Ishikawa (cell line): ENCODE measurements at regions not wholly inside any gene's neighbourhood (a gene's known extent, or its start where the extent isn't known, plus 50 kb on each side); places are given as distances from the start of the nearest gene placed in this dataset.

Source experiments
- CEBPB ChIP-seq: IDR thresholded peaks from 2 replicates; pipeline ENCODE4 v1.6.1; 2012
- CREB1 ChIP-seq: IDR thresholded peaks from 2 replicates; pipeline ENCODE4 v1.6.1; 2012; ENCODE audit warnings: low read depth
- EGR1 ChIP-seq: IDR thresholded peaks from 2 replicates; pipeline ENCODE4 v1.6.1; 2012
- EP300 ChIP-seq: IDR thresholded peaks from 2 replicates; pipeline ENCODE4 v1.6.1; 2012; ENCODE audit warnings: borderline replicate concordance
- FOXM1 ChIP-seq: IDR thresholded peaks from 2 replicates; pipeline ENCODE4 v1.6.1; 2012; ENCODE audit warnings: low read depth, borderline replicate concordance
- NFIC ChIP-seq: IDR thresholded peaks from 2 replicates; pipeline ENCODE4 v1.6.1; 2012
- RAD21 ChIP-seq: IDR thresholded peaks from 2 replicates; pipeline ENCODE4 v1.6.1; 2012; ENCODE audit warnings: low read depth
- TAF1 ChIP-seq: IDR thresholded peaks from 2 replicates; pipeline ENCODE4 v1.6.1; 2012; ENCODE audit warnings: low read depth, mild to moderate bottlenecking
- TCF12 ChIP-seq: IDR thresholded peaks from 2 replicates; pipeline ENCODE4 v1.6.1; 2012; ENCODE audit warnings: low read depth
- TEAD4 ChIP-seq: IDR thresholded peaks from 2 replicates; pipeline ENCODE4 v1.6.1; 2012
- YY1 ChIP-seq: IDR thresholded peaks from 2 replicates; pipeline ENCODE4 v1.6.1; 2012; ENCODE audit warnings: low read depth
- ZBTB7A ChIP-seq: IDR thresholded peaks from 2 replicates; pipeline ENCODE4 v1.6.1; 2012; ENCODE audit warnings: low read depth
- TF ChIP-seq, protein P1 (sequence below): IDR thresholded peaks from 2 replicates; pipeline ENCODE4 v1.6.1; 2012
- TF ChIP-seq, protein P2 (sequence below): IDR thresholded peaks from 2 replicates; pipeline ENCODE4 v1.6.1; 2012
- TF ChIP-seq, protein P3 (sequence below): IDR thresholded peaks from 2 replicates; pipeline ENCODE4 v1.6.1; 2012; ENCODE audit warnings: low read depth, mild to moderate bottlenecking

DNA sequence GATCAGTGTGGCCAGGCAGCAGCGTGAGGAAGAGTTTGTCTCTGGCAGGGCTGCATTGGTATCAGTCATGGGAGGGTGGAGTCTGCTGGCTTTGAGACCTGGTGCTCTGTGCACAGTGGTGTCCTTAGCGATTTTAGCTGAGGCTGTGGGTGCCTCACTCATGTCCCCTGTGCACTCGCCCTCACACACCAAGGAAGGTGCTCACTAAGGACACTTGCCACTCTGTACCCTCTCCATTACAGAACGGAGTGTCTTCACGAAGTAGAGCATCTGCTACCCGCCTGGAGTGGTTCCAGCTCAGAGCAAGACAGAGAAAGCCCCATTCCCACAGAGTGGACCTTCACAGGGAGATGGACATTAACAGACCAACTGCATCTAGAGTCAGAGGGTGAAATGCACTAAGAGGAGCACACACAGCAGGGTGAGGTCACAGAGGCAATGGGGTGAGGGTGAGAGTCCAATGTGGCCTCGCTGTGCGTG, 117.9 kb downstream of the MATN1 start:
- no peak for TF ChIP-seq EP300
- no peak for TF ChIP-seq TAF1
- no peak for TF ChIP-seq EGR1
- TF ChIP-seq RAD21 = no peak
- TF ChIP-seq ZBTB7A = no peak
- TF ChIP-seq, protein P1, sequence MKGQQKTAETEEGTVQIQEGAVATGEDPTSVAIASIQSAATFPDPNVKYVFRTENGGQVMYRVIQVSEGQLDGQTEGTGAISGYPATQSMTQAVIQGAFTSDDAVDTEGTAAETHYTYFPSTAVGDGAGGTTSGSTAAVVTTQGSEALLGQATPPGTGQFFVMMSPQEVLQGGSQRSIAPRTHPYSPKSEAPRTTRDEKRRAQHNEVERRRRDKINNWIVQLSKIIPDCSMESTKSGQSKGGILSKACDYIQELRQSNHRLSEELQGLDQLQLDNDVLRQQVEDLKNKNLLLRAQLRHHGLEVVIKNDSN = no peak
- TF ChIP-seq, protein P2, sequence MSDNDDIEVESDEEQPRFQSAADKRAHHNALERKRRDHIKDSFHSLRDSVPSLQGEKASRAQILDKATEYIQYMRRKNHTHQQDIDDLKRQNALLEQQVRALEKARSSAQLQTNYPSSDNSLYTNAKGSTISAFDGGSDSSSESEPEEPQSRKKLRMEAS = no peak
- no peak for TF ChIP-seq YY1
- TF ChIP-seq CREB1 = no peak
- TF ChIP-seq FOXM1 = no peak
- TF ChIP-seq NFIC = no peak
- TF ChIP-seq TEAD4 = no peak
- no peak for TF ChIP-seq TCF12
- TF ChIP-seq, protein P3, sequence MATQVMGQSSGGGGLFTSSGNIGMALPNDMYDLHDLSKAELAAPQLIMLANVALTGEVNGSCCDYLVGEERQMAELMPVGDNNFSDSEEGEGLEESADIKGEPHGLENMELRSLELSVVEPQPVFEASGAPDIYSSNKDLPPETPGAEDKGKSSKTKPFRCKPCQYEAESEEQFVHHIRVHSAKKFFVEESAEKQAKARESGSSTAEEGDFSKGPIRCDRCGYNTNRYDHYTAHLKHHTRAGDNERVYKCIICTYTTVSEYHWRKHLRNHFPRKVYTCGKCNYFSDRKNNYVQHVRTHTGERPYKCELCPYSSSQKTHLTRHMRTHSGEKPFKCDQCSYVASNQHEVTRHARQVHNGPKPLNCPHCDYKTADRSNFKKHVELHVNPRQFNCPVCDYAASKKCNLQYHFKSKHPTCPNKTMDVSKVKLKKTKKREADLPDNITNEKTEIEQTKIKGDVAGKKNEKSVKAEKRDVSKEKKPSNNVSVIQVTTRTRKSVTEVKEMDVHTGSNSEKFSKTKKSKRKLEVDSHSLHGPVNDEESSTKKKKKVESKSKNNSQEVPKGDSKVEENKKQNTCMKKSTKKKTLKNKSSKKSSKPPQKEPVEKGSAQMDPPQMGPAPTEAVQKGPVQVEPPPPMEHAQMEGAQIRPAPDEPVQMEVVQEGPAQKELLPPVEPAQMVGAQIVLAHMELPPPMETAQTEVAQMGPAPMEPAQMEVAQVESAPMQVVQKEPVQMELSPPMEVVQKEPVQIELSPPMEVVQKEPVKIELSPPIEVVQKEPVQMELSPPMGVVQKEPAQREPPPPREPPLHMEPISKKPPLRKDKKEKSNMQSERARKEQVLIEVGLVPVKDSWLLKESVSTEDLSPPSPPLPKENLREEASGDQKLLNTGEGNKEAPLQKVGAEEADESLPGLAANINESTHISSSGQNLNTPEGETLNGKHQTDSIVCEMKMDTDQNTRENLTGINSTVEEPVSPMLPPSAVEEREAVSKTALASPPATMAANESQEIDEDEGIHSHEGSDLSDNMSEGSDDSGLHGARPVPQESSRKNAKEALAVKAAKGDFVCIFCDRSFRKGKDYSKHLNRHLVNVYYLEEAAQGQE = no peak
- TF ChIP-seq CEBPB = no peak

- TF ChIP-seq, protein P3 = no peak
Measured at GRCh38 chr1:30604801-30605440, 118.5 kb downstream of the MATN1 start.

- TF ChIP-seq CEBPB (no peak), CREB1 (no peak), TEAD4 (no peak)
Measured at GRCh38 chr1:30603081-30603858, 120.1 kb downstream of the MATN1 start.

- TF ChIP-seq NFIC (no peak), CREB1 (no peak), RAD21 (no peak), EP300 (no peak), TCF12 (no peak), ZBTB7A (no peak), EGR1 (no peak), CEBPB (no peak), TAF1 (no peak), TEAD4 (no peak), YY1 (no peak), FOXM1 (no peak)
- TF ChIP-seq, protein P1 = no peak
- TF ChIP-seq, protein P2 = no peak
- TF ChIP-seq, protein P3 = no peak
Measured at GRCh38 chr1:30601316-30602085, 121.9 kb downstream of the MATN1 start.
